ENCODE measurements at regions not wholly inside any gene's neighbourhood (a gene's known extent, or its start where the extent isn't known, plus 50 kb on each side); places are given as distances from the start of the nearest gene placed in this dataset.

- no peak for DNase-seq (ENCODE audit: low spot score)
- TF ChIP-seq, protein P1, sequence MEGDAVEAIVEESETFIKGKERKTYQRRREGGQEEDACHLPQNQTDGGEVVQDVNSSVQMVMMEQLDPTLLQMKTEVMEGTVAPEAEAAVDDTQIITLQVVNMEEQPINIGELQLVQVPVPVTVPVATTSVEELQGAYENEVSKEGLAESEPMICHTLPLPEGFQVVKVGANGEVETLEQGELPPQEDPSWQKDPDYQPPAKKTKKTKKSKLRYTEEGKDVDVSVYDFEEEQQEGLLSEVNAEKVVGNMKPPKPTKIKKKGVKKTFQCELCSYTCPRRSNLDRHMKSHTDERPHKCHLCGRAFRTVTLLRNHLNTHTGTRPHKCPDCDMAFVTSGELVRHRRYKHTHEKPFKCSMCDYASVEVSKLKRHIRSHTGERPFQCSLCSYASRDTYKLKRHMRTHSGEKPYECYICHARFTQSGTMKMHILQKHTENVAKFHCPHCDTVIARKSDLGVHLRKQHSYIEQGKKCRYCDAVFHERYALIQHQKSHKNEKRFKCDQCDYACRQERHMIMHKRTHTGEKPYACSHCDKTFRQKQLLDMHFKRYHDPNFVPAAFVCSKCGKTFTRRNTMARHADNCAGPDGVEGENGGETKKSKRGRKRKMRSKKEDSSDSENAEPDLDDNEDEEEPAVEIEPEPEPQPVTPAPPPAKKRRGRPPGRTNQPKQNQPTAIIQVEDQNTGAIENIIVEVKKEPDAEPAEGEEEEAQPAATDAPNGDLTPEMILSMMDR (IDR thresholded peaks at IDR 0.05) = no peak
- ATAC-seq (ENCODE audit: low FRiP score) = no peak
Measured at GRCh38 chr6:105851606-105852005, 234.5 kb upstream of the PRDM1 start.

DNA sequence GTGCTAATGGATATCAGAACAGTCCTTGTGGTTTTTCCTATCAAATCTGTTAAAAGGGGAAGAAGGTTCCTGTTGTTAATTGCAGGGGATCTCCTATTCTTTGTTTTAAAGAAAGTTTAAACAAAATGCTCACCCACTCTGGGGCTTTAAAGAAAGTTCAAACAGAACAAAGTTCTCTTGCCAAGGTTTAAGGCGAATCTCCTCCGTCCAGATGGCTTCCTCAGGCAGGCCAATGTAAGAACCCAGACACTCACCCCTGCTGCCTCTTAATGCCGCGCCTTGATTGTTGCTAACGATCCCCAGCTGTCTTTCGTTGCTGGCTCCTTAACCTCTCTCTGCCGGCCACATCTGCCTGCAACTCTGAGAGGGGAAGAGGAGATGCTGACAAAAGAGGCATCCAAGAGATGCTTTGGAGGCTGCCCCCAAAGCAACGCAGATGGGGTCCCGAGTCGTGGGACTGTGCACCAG is 235.0 kb upstream of the PRDM1 start:
- ATAC-seq (ENCODE audit: low FRiP score) (no peak), DNase-seq (ENCODE audit: low spot score) (no peak)
- TF ChIP-seq, protein P1 (IDR thresholded peaks at IDR 0.05) = no peak

DNA sequence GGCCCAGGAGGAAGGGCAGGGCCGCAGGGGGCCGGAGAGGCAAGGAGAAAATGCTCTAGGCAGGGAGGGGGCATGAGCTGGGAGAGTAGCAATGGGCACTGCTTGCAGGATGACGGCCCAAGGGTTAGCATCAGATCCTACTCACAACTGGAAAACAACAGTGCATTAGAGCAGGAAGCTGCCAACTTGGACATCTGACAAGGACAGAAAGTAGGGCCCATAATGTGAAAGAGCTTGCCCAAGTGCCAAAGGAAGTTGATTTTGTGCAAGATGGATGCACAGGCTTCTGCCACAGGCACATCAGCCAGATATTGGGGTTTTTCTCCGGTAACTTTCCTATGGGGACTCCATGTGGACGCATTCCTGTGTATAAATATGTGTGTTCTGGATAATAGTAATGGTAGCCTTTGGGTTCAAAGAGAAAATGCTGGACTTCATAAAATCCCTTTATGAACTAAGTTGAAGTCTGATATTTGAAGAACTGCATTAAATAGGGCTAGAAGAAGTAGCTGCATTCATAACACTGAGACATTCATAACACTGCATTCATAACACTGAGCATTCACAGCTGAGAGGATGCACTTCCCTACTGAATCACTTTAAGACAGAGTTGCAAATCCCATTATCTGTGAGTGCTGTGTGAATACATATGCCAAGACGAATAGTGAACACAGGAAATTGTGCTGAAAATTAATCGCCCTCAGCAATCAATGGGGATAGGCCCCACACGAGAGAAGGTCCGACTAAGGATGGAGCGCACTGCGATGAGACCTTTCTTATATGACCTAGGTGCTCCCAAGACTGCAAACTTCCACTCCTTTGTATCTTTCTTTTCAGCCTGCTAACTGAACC is 235.6 kb upstream of the PRDM1 start:
- DNase-seq (ENCODE audit: low spot score) (no peak), ATAC-seq (ENCODE audit: low FRiP score) (no peak)
- TF ChIP-seq, protein P1 (IDR thresholded peaks at IDR 0.05) = no peak

DNA sequence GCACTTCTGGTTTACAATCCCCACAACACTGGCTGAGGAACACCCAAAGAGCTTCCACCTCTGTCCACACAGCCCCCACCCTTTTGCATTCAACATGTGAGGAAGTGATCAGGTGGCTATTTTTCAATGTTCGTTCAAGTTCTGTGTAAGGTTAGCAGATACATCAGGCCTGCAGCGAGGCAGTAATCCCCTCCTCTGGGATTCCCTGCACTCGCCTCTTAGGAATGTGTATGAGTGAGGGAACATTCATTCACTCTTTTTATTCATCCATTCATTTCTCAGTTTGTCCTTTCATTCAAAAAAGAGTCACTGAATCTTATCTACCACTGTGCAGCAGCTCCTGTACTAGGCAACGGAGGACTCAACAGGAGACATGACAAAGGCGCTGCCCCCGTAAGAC is 236.4 kb upstream of the PRDM1 start:
- TF ChIP-seq, protein P1 (IDR thresholded peaks at IDR 0.05) = no peak
- ATAC-seq (ENCODE audit: low FRiP score) = no peak
- DNase-seq (ENCODE audit: low spot score) = no peak

- TF ChIP-seq, protein P1 (IDR thresholded peaks at IDR 0.05) = no peak
- ATAC-seq (ENCODE audit: low FRiP score) (no peak), DNase-seq (ENCODE audit: low spot score) (no peak)
Measured at GRCh38 chr6:105847433-105847832, 238.7 kb upstream of the PRDM1 start.

- ATAC-seq (ENCODE audit: low FRiP score) (no peak), DNase-seq (ENCODE audit: low spot score) (no peak)
- TF ChIP-seq, protein P1 (IDR thresholded peaks at IDR 0.05) = no peak
Measured at GRCh38 chr6:105844275-105844883, 241.8 kb upstream of the PRDM1 start.

Measured in omental fat pad (tissue), 3 donors.